Cardiac fibroblast (primary cell): ENCODE measurements at regions not wholly inside any gene's neighbourhood (a gene's known extent, or its start where the extent isn't known, plus 50 kb on each side); places are given as distances from the start of the nearest gene placed in this dataset.

ENCODE experiments used
- DNase-seq, 2 donors: peaks; one replicate each; pipeline versions ENCODE4 v3.0.0 to v3.0.0-alpha.2; 2010; ENCODE audit warnings: low read depth in 2 of 2
- H3K4me3 ChIP-seq, 2 donors: replicated peaks in 1 of 2; 1 replicate in 1 of 2; 2 replicates in 1 of 2; pipeline ENCODE4 v1.5.1; 2011; ENCODE audit warnings: low read depth in 2 of 2, low read length in 2 of 2, mild to moderate bottlenecking in 2 of 2, moderate library complexity in 1 of 2
- TF ChIP-seq, protein P1 (sequence below): IDR thresholded peaks from one replicate; pipeline ENCODE4 v1.5.1; 2011; ENCODE audit warnings: low read depth, mild to moderate bottlenecking, low read length, inconsistent platforms

DNA sequence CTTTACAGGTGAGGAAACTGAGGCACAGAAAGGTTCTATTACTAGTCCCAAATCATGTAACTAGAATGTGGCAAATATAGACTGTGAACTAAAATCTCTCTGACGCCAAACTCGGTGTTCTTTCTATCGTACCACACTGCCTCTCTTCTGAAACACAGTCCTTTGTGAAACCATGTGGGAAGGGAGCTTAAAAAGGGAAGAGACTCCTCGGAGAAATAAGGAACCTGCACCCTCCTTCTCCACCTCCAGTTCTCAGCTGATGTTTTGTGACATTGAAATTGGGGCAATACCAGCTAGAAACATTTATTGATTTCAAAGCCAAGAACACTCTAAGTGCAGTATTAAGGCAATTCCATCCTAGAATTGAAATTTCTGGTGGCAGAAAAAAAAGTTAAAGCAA is 76.4 kb upstream of the DRD2 start:
- TF ChIP-seq, protein P1, sequence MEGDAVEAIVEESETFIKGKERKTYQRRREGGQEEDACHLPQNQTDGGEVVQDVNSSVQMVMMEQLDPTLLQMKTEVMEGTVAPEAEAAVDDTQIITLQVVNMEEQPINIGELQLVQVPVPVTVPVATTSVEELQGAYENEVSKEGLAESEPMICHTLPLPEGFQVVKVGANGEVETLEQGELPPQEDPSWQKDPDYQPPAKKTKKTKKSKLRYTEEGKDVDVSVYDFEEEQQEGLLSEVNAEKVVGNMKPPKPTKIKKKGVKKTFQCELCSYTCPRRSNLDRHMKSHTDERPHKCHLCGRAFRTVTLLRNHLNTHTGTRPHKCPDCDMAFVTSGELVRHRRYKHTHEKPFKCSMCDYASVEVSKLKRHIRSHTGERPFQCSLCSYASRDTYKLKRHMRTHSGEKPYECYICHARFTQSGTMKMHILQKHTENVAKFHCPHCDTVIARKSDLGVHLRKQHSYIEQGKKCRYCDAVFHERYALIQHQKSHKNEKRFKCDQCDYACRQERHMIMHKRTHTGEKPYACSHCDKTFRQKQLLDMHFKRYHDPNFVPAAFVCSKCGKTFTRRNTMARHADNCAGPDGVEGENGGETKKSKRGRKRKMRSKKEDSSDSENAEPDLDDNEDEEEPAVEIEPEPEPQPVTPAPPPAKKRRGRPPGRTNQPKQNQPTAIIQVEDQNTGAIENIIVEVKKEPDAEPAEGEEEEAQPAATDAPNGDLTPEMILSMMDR = no peak
- DNase-seq = no peak
- H3K4me3 ChIP-seq = no peak overlapping the region

DNA sequence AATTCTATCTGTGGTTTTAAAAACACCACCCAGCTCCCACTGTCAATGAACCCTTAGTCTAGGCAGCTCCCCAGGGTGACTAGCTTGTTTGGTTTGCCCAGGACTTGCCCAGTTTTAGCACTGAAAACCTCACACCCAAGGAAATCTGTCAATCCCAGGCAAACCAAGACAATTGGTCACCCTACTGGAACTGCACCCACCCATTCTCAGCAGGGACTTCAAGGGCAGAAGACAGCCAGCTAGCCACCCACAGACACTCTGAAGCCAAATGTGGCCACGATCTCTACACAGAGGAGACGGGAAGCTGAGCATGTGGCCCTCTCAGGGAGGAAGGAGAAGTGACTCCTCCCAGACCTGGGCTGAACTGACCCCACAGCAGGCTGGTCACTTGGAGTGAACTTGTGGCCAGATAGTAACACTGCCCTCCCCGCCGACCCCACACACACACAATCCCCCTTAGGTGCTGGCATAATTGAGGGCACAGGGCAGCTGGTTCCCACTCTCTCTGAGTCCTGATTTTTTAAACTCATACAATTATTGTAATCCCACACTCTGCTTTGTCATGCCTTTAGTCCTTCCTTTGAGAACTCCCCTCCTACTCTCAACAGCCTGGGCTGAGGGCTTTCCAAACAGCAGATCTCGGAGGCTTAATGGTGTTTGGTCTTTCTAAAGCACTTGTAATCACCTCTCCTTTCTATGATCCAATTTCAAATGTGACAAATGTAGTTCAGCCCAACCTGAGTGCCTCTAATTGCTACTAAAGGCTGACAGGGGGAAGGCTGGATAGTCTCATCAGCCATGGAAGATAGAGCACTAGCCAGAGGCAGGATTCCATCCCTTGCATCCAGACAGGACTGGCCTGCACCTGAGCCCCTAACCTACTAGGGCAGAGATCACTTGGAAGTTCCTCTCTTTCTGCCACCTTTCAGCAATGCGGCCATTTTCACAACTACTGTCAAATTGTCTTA is 74.7 kb upstream of the DRD2 start:
- TF ChIP-seq, protein P1 = no peak
- DNase-seq = no peak
- H3K4me3 ChIP-seq = no peak overlapping the region

GRCh38 chr11:113549061-113549460 is 73.9 kb upstream of the DRD2 start:
- TF ChIP-seq, protein P1 = no peak
- no peak overlapping the region for H3K4me3 ChIP-seq
- no peak for DNase-seq

DNA sequence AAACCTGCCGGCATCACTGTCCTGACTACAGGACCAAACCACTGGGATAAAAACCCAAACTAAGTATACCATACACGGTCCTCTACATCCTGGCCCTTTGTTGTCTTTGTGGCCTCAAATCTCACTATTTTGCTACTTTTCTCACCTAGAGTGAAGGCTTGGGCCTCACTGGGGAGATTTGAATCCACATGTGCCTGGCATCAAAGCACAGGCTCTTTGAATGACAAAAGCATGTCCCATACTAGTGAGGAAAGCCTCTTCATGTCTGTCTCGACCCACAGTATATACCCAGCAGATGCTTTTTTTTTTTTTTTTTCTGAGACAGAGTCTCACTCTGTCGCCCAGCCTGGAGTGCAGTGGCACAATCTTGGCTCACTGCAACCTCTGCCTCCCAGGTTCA is 72.5 kb upstream of the DRD2 start:
- TF ChIP-seq, protein P1 = no peak
- no peak overlapping the region for H3K4me3 ChIP-seq
- DNase-seq = no peak

DNA sequence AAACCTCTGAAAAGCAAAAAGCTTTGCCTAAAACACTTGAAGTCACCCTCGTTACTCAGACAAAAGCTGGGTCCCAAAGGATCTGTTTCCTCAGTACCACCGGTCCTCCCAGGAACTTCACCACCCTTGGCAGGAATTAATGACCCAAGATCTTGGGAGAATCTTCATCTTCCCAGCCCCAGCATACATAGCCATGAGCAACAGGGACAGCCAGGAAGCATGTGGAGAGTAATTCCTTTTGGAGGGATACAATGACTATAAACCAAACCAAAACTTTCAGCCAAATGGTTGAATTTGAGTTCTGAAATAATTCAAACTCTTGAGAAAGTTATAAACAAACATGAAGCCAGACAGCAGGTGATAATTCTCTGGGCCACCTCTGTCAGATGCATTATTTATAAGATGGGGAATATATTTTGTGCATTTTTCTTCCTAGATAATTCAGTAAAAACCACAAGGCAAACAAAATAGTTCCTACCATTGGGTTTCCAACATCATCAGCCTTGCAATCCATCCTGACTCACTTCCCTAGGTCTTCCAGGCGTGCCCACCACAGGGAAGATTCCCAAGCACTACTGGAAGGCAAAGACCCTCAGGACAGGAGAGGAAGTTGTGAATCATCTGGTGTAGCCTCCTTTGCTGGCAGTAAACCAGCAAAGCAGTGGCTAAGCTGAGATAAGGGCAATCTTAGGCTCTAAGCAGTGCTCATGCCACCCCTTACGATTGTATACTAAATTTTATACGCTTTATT is 71.7 kb upstream of the DRD2 start:
- no peak overlapping the region for H3K4me3 ChIP-seq
- DNase-seq = peak; percentile 9 to 41
- TF ChIP-seq, protein P1 = no peak

DNA sequence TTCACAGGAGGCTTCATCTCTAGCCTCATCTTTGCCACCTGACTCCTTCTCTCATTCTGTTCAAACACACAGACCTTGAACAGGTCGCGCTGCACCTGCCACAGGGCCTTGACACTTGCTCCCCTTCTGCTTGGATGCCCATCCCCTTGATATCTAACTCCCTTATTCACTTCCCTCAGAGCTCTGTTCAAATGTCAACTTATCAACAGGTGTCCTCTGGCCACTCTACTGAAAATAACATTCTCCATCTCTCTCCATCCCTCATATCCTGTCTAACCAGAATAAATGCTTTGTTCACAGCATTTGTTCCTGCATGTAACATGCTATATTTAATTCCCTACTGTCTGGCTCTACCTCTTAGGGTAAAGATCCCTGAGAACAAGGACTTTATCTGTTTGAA is 67.2 kb upstream of the DRD2 start:
- no peak overlapping the region for H3K4me3 ChIP-seq
- TF ChIP-seq, protein P1 = no peak
- DNase-seq = no peak
